Activated CD4-positive, alpha-beta T cell treated with anti-CD3 and anti-CD28 coated beads, Interleukin-2, amount 10 ng/mL, durations not matched to agents 7 days and 5 days (primary cell): ENCODE measurements at regions not wholly inside any gene's neighbourhood (a gene's known extent, or its start where the extent isn't known, plus 50 kb on each side); places are given as distances from the start of the nearest gene placed in this dataset.
A peak's percentile ranks its signal among the peaks of the same experiment; 100 is the strongest.

ENCODE experiments used
- CTCF ChIA-PET: fragments of 350-600 bp; sonication (Branson Sonifier 250); formaldehyde crosslinking; loops from one replicate; lab custom pipeline; 2021; ENCODE audit warnings: antibody characterized with exemption; lab: Charles Lee
- POLR2A ChIA-PET: fragments of 350-600 bp; sonication (Branson Sonifier 250); formaldehyde crosslinking; loops from one replicate; lab custom pipeline; 2021; ENCODE audit warnings: antibody characterized with exemption; lab: Charles Lee
- DNase-seq: peaks from one replicate; pipeline ENCODE4 v3.0.0-alpha.2; 2020
- H3K27ac Mint-ChIP-seq: one replicate; pipeline ENCODE4 v1.8.0; 2021; ENCODE audit warnings: mild to moderate bottlenecking, moderate library complexity, mixed read lengths
- H3K27me3 Mint-ChIP-seq: one replicate; pipeline ENCODE4 v1.8.0; 2021; ENCODE audit warnings: mixed read lengths
- H3K36me3 Mint-ChIP-seq: one replicate; pipeline ENCODE4 v1.8.0; 2021; ENCODE audit warnings: low read depth, mixed read lengths
- H3K4me1 Mint-ChIP-seq: one replicate; pipeline ENCODE4 v1.8.0; 2021; ENCODE audit warnings: mixed read lengths
- H3K4me3 Mint-ChIP-seq: one replicate; pipeline ENCODE4 v1.8.0; 2021; ENCODE audit warnings: mild to moderate bottlenecking, moderate library complexity, mixed read lengths
- H3K9me3 Mint-ChIP-seq: one replicate; pipeline ENCODE4 v1.8.0; 2021; ENCODE audit warnings: mixed read lengths

DNA sequence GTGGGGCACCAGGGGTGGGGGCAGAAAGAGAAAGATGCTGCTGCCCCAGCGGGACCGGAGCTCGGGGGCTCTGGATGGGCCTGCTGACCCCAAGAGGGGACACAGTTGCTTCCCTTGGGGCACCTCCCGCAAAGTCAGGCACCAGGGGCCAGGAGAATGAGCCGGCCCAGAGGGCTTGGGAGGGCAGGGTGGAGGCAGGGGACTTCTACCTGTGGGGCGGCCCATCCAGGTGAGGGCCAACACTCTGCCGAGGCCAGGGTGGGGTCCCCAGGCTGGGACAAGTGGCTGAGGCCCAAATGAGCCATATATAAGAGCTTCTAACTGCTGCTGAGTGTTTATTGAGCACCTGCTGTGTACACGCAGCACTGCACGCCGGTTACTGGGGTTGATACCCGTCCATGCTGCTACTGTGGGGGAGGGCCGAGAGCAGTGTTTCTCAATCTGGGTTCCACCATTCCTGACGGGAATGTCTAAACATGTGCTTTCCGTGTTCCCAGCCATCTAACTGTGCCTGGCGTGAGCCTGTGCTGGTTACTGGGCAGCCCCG, 211.7 kb upstream of the GSE1 start:
- Mint-ChIP-seq H3K27ac (peak overlapping the region; percentile 48), H3K9me3 (no peaks in the 10 kb centered on the region), H3K27me3 (no peaks in the 10 kb centered on the region), H3K4me3 (no peak overlapping the region), H3K36me3 (no peaks in the 10 kb centered on the region), H3K4me1 (no peaks in the 10 kb centered on the region)
- POLR2A ChIA-PET: no interaction called here
- DNase-seq: no peak
- CTCF ChIA-PET: interaction anchor here (1.5 to 1.7 kb wide), 2 partner anchors 19 to 215 kb away, joined by 4 read pairs; no protein-coding TSS in a partner anchor

DNA sequence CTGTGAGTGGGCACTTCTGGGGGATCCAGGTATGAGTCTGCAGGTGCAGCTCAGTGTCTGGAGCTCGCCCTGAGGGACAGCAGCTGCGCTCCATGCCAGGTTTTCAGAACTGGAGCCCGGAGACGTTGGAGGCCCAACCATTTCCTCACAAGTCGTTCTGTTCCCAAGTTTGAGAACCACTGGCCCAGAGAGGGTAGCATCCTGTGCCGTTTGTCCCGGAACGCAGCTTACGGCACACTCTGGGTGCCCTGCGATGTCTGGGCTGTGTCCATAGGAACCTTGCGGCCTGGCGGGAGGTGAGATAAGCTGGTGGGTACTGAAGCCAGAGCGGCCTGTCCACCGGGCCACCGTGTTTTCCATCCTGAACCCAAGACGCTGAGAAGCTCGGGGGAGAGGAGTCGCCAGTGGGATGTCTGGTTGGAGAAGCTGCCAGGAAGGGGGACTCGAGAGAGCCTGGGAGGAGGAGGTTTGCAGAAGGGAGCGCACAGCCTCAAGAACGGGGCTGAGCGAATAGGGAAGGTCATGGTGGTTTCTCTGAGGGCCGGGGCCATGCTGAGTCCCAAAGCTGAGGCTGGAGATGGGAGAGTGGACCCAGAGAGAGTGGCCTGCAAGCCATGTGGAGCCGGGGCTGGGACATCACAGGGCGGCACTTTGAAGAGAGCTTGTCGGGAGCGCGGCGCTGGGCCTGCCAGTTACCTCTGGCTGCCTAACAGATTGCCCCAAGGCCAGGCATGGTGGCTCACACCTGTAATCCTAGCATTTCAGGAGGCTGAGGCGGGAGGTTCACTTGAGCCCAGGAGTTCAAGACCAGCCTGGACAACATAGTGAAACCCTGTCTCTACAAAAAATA, 211.0 kb upstream of the GSE1 start:
- no peaks in the 10 kb centered on the region for H3K27me3 Mint-ChIP-seq
- CTCF ChIA-PET: interaction anchor here (1.5 to 1.7 kb wide), 2 partner anchors 18 to 214 kb away, joined by 4 read pairs; no protein-coding TSS in a partner anchor
- no peak for DNase-seq
- H3K4me1 Mint-ChIP-seq: no peaks in the 10 kb centered on the region
- H3K4me3 Mint-ChIP-seq: no peak overlapping the region
- H3K9me3 Mint-ChIP-seq: no peaks in the 10 kb centered on the region
- H3K27ac Mint-ChIP-seq: no peak overlapping the region
- POLR2A ChIA-PET: no interaction called here
- H3K36me3 Mint-ChIP-seq: no peaks in the 10 kb centered on the region

DNA sequence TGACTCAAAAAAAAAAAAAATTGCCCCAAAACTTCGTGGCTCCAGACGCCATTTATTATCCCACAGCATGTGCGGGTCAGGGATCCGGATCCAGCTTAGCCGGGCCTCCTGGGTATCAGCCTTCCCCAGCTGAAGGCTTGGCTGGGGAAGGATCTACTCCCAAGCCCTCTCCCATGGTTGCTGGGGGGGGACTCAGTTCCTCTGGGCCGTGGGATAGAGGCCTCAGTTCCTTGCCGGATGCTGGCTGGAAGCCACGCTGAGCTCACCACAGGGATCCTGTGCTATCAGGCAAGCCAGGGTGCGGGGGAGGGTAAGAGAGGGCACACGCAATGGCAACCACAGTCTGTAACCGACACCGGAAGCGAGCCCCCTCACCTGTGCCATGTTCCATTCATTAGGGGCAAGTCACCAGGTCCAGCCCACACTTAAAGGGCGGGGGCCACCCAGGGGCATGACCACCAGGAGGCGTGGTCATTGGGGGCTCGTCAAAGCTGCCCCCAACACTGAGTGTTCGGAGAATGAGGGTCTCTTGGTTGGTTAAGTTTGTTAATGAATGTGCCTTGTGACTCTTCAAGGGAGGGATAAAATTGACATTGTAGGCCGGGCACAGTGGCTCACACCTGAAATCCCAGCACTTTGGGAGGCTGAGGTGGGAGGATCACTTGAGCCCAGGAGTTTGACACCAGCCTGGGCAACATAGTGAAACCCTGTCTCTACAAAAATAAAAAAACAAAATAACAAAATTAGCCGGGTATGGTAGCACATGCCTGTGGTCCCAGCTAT, 210.0 kb upstream of the GSE1 start:
- Mint-ChIP-seq H3K36me3 (no peaks in the 10 kb centered on the region), H3K27me3 (no peaks in the 10 kb centered on the region), H3K27ac (no peak overlapping the region), H3K9me3 (no peaks in the 10 kb centered on the region), H3K4me1 (no peaks in the 10 kb centered on the region), H3K4me3 (no peak overlapping the region)
- DNase-seq: no peak
- POLR2A ChIA-PET: no interaction called here
- CTCF ChIA-PET: interaction anchor here (0.6 to 1.7 kb wide), 5 partner anchors 17 to 1216 kb away, joined by 3 to 4 read pairs (median 4); partner anchors contain the start of gene TAF1C

DNA sequence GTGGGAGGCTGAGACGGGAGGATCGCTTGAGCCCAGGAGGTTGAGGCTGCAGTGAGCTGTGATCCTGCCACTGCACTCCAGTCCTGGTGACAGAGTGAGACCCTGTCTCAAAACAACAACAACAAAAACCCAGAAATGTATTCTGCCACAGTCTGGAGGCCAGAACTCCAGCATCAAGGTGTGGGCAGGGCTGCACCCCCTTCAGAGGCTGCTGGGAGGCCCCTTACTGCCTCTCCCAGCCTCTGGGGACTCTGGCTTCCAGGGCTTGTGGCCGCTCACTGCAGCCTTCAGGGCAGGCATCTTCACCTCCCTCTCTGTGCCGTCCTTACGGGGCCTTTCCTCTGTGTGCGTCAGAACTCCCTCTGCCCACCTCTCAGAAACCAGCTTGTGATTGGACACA, 209.4 kb upstream of the GSE1 start:
- POLR2A ChIA-PET: no interaction called here
- Mint-ChIP-seq H3K36me3 (no peaks in the 10 kb centered on the region), H3K27ac (no peak overlapping the region), H3K9me3 (no peaks in the 10 kb centered on the region), H3K27me3 (no peaks in the 10 kb centered on the region), H3K4me1 (no peaks in the 10 kb centered on the region), H3K4me3 (no peak overlapping the region)
- no peak for DNase-seq
- CTCF ChIA-PET: interaction anchor here (0.6 kb wide), 1 partner anchor 196 kb away, joined by 4 read pairs; no protein-coding TSS in a partner anchor

DNA sequence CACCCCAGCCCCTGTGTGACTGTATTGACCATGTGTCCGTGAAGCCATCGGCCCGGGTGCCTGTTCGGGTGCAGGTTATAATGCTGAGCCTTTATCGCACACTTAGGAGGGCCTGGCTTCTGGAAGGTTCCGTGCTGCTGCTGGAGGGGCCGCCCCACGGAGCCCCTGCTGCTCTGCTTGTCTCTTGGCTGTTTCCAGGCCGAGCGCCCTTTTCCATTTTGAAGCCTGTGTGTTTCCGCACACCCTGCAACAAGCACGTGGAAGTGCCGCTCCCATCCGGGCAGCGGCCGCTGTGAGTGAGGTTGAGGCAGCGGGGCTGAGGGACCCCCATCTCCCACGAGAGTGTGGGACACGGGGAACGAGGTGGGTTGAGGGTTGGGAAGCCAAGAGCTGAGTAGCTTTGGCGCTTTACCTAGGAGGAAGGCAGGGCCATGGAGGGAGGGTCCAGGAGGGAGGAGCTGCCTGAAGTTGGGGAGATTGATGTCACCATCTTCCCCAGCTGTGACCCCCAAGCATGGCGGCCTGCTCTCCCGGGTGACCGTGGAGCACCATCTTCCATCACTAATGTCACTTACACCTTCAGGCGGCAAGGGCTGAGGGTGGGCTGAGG, 200.1 kb upstream of the GSE1 start:
- CTCF ChIA-PET: interaction anchor here (1.1 kb wide), 1 partner anchor 19 kb away, joined by 3 read pairs; no protein-coding TSS in a partner anchor
- H3K4me3 Mint-ChIP-seq: no peak overlapping the region
- peaks cover 15% of the 10 kb centered on the region for H3K9me3 Mint-ChIP-seq
- peak; percentile 2 for DNase-seq
- no peak overlapping the region for H3K27ac Mint-ChIP-seq
- H3K36me3 Mint-ChIP-seq: no peaks in the 10 kb centered on the region
- POLR2A ChIA-PET: no interaction called here
- no peaks in the 10 kb centered on the region for H3K27me3 Mint-ChIP-seq
- H3K4me1 Mint-ChIP-seq: peaks cover 2% of the 10 kb centered on the region

DNA sequence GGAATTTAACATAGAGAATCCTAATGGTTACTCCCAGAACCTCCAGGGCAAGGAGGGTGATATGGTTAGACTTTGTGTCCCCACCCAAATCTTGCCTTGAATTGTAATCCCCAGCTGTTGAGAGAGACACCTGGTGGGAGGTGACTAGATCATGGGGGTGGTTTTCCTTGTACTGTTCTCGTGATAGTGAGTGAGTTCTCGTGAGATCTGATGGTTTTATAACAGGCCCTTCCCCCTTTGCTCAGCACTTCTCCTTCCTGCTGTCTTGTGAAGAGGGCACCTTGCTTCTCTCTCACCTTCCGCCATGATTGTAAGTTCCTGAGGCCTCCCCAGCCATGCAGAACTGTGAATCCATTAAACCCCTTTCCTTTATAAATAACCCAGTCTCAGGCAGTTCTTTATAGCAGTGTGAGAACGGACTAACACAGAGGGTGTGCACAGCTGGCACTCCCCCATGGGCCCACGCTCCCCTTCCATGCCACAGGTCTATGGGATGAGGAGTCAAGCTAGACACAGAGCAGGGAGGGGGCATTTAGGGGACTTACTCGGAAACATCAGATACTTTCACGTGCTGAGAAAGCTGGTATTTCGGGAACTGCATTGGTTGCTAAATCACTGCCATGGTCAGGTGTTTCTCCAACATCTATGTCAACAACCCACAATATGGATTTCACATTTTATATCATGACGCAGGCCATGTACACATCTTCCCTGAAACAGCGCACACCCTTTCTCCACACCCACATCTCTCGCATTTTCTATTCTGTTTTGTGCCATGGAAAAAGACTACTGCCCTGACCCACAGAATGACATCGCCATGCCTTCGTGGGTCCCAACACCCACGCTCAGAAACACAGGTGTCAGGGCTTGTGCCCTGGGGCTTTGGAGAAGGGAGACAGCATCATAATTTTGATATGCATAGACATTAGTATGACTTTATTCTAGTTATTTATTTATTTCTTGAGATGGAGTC, 199.1 kb upstream of the GSE1 start:
- CTCF ChIA-PET: interaction anchor here (1.1 kb wide), 1 partner anchor 20 kb away, joined by 3 read pairs; no protein-coding TSS in a partner anchor

DNA sequence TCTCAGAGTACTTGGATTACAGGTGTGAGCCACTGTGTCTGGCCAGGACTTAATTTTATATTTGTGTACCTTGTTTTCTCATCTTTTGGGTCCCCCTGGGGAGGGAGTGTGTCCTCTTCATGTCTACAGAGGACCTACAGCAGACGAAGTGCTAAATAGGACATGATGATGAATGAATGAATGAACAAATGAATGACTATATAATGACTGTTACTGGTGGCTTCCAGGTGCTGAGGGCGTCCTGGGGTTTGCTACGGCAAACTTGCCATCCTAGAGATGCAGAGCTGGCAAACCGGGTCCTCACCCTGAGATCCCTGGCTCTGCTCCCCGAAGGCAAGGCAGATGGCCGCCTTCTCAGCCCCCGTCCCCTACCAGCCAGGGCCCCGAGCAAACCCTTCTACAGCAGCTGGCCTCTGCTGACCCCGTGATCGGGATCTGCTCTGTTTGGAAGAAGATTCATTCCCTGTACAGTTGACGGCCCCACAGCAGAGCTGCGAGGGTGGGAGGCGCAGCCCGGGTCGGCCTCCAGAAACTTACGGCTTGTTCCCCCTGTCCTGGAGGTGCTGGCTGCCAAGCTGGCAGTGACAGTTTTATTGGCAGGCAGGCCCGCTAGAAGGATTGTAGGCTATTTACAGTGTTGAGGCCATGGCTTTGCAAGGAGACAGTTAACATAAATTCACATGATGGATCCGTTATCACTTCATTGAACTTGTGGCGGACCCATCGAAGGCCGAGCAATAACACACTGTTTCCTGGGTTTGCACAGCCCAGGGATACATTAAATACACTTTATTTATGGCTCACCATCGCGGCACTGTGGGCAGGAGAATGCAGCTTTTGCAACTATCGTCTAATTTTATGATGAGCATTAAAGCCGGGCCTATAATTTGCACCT, 197.7 kb upstream of the GSE1 start:
- CTCF ChIA-PET: interaction anchor here (0.7 to 1.5 kb wide), 8 partner anchors 10 to 201 kb away, joined by 3 to 12 read pairs (median 4); no protein-coding TSS in a partner anchor
- Mint-ChIP-seq H3K27me3 (no peaks in the 10 kb centered on the region), H3K4me1 (peaks cover 2% of the 10 kb centered on the region), H3K9me3 (peaks cover 15% of the 10 kb centered on the region), H3K27ac (no peak overlapping the region), H3K4me3 (no peak overlapping the region), H3K36me3 (no peaks in the 10 kb centered on the region)
- DNase-seq: no peak
- POLR2A ChIA-PET: no interaction called here

More for the DNA sequence above, 199.1 kb upstream of the GSE1 start:
- H3K4me1 Mint-ChIP-seq: peaks cover 2% of the 10 kb centered on the region
- no peaks in the 10 kb centered on the region for H3K36me3 Mint-ChIP-seq
- H3K9me3 Mint-ChIP-seq: peaks cover 15% of the 10 kb centered on the region
- no peak overlapping the region for H3K27ac Mint-ChIP-seq
- no peak overlapping the region for H3K4me3 Mint-ChIP-seq
- POLR2A ChIA-PET: no interaction called here
- no peaks in the 10 kb centered on the region for H3K27me3 Mint-ChIP-seq
- no peak for DNase-seq

DNA sequence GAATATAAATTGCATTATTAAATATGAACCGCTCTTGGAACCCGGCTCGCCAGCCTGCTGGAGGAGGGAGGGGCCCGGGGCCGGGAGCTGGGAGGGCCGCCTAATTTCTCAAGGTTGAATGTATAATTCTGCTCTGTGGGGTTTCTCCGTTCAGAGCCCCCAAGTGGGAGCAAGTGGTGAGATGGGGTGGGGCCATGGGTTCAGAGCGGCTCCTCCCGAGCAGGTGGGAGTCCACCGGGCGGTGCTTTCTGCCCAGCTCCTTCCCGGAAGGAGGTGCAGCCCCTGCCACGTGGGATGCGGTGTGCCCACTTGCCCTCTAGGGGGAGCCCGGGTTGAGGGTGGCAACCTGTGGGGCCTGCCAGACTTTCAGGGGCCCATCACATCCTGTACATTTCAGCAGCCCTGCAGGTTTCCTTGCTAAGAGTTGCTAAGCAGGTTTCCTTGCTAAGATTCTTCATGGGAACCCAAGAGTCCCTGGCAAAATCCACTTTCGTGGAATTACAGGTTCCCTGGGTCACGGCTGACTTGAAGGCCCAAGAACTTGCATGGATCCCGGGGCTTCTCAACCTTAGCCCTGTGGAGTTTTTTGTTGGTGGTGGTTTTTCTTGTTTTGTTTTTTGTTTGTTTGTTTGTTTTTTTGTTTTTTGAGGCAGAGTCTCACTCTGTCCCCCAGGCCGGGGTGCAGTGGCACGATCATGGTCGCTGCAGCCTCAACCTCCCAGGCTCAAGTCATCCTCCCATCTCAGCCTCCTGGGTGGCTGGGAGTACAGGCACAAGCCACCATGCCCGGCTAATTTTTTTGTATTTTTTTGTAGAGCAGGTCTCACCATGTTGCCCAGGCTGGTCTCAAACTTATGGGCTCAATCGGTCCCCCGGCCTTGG, 196.7 kb upstream of the GSE1 start:
- Mint-ChIP-seq H3K27me3 (no peaks in the 10 kb centered on the region), H3K4me1 (peaks cover 4% of the 10 kb centered on the region), H3K27ac (no peak overlapping the region), H3K4me3 (no peak overlapping the region), H3K36me3 (no peaks in the 10 kb centered on the region), H3K9me3 (peaks cover 15% of the 10 kb centered on the region)
- peak; percentile 76 for DNase-seq
- ChIA-PET POLR2A (no interaction called here), CTCF (interaction anchor here (0.7 to 1.5 kb wide), 8 partner anchors 9 to 200 kb away, joined by 3 to 12 read pairs (median 4); no protein-coding TSS in a partner anchor)

DNA sequence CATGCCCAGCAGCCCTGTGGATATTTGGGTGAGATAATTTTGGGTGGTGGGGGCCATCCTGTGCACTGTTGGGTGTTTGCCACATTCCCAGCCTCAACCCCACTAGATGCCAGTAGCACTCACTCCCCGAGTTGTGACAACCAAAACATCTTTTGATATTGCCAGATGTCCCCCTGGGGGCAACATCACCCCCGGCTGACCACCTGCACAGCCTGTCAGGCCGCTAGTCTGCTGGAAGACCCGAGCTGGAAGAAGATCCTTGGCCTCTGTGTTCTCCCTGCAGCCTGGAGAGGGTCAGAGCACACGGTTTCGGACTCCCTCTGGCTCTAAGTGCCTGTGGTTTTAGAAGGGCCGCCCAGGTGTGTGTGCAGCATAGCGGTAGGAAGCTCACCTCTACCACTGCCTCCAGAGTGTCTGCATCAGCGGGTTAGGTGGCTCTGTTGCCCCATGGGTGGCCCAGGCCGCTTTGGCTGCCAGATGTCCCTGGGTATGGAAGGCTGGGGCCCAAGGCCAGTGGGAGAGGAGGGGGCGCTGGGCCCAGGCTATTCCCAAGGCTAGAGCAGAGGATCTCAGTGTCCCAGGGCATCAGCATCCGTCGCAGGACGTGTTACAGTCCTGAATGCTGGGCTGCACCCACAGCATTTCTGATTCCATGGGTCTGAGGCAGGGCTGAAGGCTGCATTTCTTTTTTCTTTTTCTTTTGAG, 195.8 kb upstream of the GSE1 start:
- peaks cover 15% of the 10 kb centered on the region for H3K9me3 Mint-ChIP-seq
- H3K36me3 Mint-ChIP-seq: no peaks in the 10 kb centered on the region
- CTCF ChIA-PET: no interaction called here
- DNase-seq: no peak
- no peak overlapping the region for H3K4me3 Mint-ChIP-seq
- peaks cover 4% of the 10 kb centered on the region for H3K4me1 Mint-ChIP-seq
- no peaks in the 10 kb centered on the region for H3K27me3 Mint-ChIP-seq
- POLR2A ChIA-PET: no interaction called here
- H3K27ac Mint-ChIP-seq: no peak overlapping the region
